ENCODE measurements at regions not wholly inside any gene's neighbourhood (a gene's known extent, or its start where the extent isn't known, plus 50 kb on each side); places are given as distances from the start of the nearest gene placed in this dataset.

DNA sequence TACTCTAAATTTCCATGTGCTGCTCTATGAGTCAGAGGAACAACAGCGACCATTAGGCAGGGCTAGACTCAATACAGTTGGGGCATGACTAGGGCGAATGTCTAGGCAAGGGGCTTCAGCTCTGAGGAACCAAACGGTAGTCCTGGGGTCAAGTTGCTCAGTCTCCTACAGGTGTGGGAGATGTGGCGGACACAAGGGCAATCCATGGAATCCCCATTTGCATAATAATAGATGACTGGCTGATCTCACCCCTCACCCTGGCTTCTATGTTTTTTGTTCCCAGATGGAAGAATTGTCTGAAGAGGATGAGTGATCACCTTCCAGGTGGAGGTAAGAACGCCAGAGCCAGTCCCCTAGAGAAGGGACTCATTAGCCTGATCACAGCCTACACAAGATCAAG, 1048.2 kb upstream of the MIR17HG start:
- TF ChIP-seq HOXA7 (CRISPR knock-in tag; IDR thresholded peaks at IDR 0.05; ENCODE audit: borderline replicate concordance) = no peak
- no peak for TF ChIP-seq ZNF140 (tag by site-specific recombination; IDR thresholded peaks at IDR 0.05)
- no peak for TF ChIP-seq ZBTB7A (tag by site-specific recombination; IDR thresholded peaks at IDR 0.05; ENCODE audit: low read depth)
- TF ChIP-seq ZBTB20 (tag by site-specific recombination; IDR thresholded peaks at IDR 0.05) = no peak
- no peak for TF ChIP-seq ZNF133 (tag by site-specific recombination; IDR thresholded peaks at IDR 0.05)
- no peak for TF ChIP-seq ZNF274 (IDR thresholded peaks at IDR 0.05; ENCODE audit: low read length)
- no peak for TF ChIP-seq ZNF274 (tag by site-specific recombination; IDR thresholded peaks at IDR 0.05; ENCODE audit: borderline replicate concordance)
- TF ChIP-seq, protein P1, sequence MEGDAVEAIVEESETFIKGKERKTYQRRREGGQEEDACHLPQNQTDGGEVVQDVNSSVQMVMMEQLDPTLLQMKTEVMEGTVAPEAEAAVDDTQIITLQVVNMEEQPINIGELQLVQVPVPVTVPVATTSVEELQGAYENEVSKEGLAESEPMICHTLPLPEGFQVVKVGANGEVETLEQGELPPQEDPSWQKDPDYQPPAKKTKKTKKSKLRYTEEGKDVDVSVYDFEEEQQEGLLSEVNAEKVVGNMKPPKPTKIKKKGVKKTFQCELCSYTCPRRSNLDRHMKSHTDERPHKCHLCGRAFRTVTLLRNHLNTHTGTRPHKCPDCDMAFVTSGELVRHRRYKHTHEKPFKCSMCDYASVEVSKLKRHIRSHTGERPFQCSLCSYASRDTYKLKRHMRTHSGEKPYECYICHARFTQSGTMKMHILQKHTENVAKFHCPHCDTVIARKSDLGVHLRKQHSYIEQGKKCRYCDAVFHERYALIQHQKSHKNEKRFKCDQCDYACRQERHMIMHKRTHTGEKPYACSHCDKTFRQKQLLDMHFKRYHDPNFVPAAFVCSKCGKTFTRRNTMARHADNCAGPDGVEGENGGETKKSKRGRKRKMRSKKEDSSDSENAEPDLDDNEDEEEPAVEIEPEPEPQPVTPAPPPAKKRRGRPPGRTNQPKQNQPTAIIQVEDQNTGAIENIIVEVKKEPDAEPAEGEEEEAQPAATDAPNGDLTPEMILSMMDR (tag by site-specific recombination; IDR thresholded peaks at IDR 0.05) = no peak
- TF ChIP-seq MEIS1 (CRISPR knock-in tag; IDR thresholded peaks at IDR 0.05; ENCODE audit: borderline replicate concordance) = no peak
- TF ChIP-seq, protein P2, sequence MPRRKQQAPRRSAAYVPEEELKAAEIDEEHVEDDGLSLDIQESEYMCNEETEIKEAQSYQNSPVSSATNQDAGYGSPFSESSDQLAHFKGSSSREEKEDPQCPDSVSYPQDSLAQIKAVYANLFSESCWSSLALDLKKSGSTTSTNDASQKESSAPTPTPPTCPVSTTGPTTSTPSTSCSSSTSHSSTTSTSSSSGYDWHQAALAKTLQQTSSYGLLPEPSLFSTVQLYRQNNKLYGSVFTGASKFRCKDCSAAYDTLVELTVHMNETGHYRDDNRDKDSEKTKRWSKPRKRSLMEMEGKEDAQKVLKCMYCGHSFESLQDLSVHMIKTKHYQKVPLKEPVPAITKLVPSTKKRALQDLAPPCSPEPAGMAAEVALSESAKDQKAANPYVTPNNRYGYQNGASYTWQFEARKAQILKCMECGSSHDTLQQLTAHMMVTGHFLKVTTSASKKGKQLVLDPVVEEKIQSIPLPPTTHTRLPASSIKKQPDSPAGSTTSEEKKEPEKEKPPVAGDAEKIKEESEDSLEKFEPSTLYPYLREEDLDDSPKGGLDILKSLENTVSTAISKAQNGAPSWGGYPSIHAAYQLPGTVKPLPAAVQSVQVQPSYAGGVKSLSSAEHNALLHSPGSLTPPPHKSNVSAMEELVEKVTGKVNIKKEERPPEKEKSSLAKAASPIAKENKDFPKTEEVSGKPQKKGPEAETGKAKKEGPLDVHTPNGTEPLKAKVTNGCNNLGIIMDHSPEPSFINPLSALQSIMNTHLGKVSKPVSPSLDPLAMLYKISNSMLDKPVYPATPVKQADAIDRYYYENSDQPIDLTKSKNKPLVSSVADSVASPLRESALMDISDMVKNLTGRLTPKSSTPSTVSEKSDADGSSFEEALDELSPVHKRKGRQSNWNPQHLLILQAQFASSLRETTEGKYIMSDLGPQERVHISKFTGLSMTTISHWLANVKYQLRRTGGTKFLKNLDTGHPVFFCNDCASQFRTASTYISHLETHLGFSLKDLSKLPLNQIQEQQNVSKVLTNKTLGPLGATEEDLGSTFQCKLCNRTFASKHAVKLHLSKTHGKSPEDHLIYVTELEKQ (tag by site-specific recombination; IDR thresholded peaks at IDR 0.05; ENCODE audit: borderline replicate concordance) = no peak
- TF ChIP-seq, protein P3, sequence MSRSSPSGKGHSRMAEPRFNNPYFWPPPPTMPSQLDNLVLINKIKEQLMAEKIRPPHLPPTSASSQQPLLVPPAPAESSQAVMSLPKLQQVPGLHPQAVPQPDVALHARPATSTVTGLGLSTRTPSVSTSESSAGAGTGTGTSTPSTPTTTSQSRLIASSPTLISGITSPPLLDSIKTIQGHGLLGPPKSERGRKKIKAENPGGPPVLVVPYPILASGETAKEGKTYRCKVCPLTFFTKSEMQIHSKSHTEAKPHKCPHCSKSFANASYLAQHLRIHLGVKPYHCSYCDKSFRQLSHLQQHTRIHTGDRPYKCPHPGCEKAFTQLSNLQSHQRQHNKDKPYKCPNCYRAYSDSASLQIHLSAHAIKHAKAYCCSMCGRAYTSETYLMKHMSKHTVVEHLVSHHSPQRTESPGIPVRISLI (tag by site-specific recombination; IDR thresholded peaks at IDR 0.05) = no peak
- no peak for TF ChIP-seq ZNF48 (tag by site-specific recombination; IDR thresholded peaks at IDR 0.05)
- no peak for TF ChIP-seq ZNF138 (tag by site-specific recombination; IDR thresholded peaks at IDR 0.05; ENCODE audit: borderline replicate concordance)

All from HEK293 (cell line).